ENCODE measurements at regions not wholly inside any gene's neighbourhood (a gene's known extent, or its start where the extent isn't known, plus 50 kb on each side); places are given as distances from the start of the nearest gene placed in this dataset.

GRCh38 chr5:96196407-96196806 lies 234.8 kb upstream of the ELL2 start:
- intact Hi-C loops (cut with DNase I) = no loop called here
- Histone ChIP-seq H3K4me1 (ENCODE audit: control insufficient read depth in 2 of 3, insufficient read depth in 2 of 3, low read depth in 1 of 3, low read length in 3 of 3) (peaks cover 0 to 14% (median 2%) of the 10 kb centered on the region in 3 donors), H3K27ac (ENCODE audit: low read depth in 2 of 2, low read length in 2 of 2) (no peak overlapping the region), H3K9me3 (ENCODE audit: control insufficient read depth in 2 of 3, insufficient read depth in 1 of 3, low read length in 3 of 3) (no peaks in the 10 kb centered on the region), H3K9ac (ENCODE audit: low read length in 3 of 3) (no peak overlapping the region), H3K27me3 (ENCODE audit: control insufficient read depth, insufficient read depth, low read length) (no peaks in the 10 kb centered on the region), H3K36me3 (ENCODE audit: control insufficient read depth in 2 of 3, insufficient read depth in 3 of 3, low read length in 3 of 3) (no peaks in the 10 kb centered on the region), H3K4me3 (ENCODE audit: low read length in 3 of 3) (no peak overlapping the region)
- FAIRE-seq = no peak
- no peak for TF ChIP-seq CTCF (IDR thresholded peaks at IDR 0.05; ENCODE audit: borderline replicate concordance, extremely low read depth, insufficient read depth)
- no peak for DNase-seq

GRCh38 chr5:96195123-96195522 lies 233.5 kb upstream of the ELL2 start:
- H3K27me3 ChIP-seq (ENCODE audit: control insufficient read depth, insufficient read depth, low read length) = no peaks in the 10 kb centered on the region
- H3K9ac ChIP-seq (ENCODE audit: low read length in 3 of 3) = no peak overlapping the region
- no peak overlapping the region for H3K4me3 ChIP-seq (ENCODE audit: low read length in 3 of 3)
- no peak overlapping the region for H3K27ac ChIP-seq (ENCODE audit: low read depth in 2 of 2, low read length in 2 of 2)
- no peak for TF ChIP-seq CTCF (IDR thresholded peaks at IDR 0.05; ENCODE audit: borderline replicate concordance, extremely low read depth, insufficient read depth)
- intact Hi-C loops (cut with DNase I) = no loop called here
- H3K4me1 ChIP-seq (ENCODE audit: control insufficient read depth in 2 of 3, insufficient read depth in 2 of 3, low read depth in 1 of 3, low read length in 3 of 3) = peaks cover 0 to 8% (median under 1%) of the 10 kb centered on the region in 3 donors
- H3K9me3 ChIP-seq (ENCODE audit: control insufficient read depth in 2 of 3, insufficient read depth in 1 of 3, low read length in 3 of 3) = no peaks in the 10 kb centered on the region
- H3K36me3 ChIP-seq (ENCODE audit: control insufficient read depth in 2 of 3, insufficient read depth in 3 of 3, low read length in 3 of 3) = no peaks in the 10 kb centered on the region
- DNase-seq (no peak), FAIRE-seq (no peak)

GRCh38 chr5:96194593-96194992 lies 232.9 kb upstream of the ELL2 start:
- Histone ChIP-seq H3K4me3 (ENCODE audit: low read length in 3 of 3) (no peak overlapping the region), H3K27me3 (ENCODE audit: control insufficient read depth, insufficient read depth, low read length) (no peaks in the 10 kb centered on the region), H3K9ac (ENCODE audit: low read length in 3 of 3) (no peak overlapping the region), H3K4me1 (ENCODE audit: control insufficient read depth in 2 of 3, insufficient read depth in 2 of 3, low read depth in 1 of 3, low read length in 3 of 3) (peaks cover 0 to 5% (median 0%) of the 10 kb centered on the region in 3 donors), H3K9me3 (ENCODE audit: control insufficient read depth in 2 of 3, insufficient read depth in 1 of 3, low read length in 3 of 3) (no peaks in the 10 kb centered on the region), H3K36me3 (ENCODE audit: control insufficient read depth in 2 of 3, insufficient read depth in 3 of 3, low read length in 3 of 3) (no peaks in the 10 kb centered on the region), H3K27ac (ENCODE audit: low read depth in 2 of 2, low read length in 2 of 2) (no peak overlapping the region)
- DNase-seq (no peak), FAIRE-seq (no peak)
- no peak for TF ChIP-seq CTCF (IDR thresholded peaks at IDR 0.05; ENCODE audit: borderline replicate concordance, extremely low read depth, insufficient read depth)
- intact Hi-C loops (cut with DNase I) = no loop called here

- no peaks in the 10 kb centered on the region for H3K9me3 ChIP-seq (ENCODE audit: control insufficient read depth in 2 of 3, insufficient read depth in 1 of 3, low read length in 3 of 3)
- intact Hi-C loops (cut with DNase I) = no loop called here
- H3K27ac ChIP-seq (ENCODE audit: low read depth in 2 of 2, low read length in 2 of 2) = no peak overlapping the region
- H3K4me1 ChIP-seq (ENCODE audit: control insufficient read depth in 2 of 3, insufficient read depth in 2 of 3, low read depth in 1 of 3, low read length in 3 of 3) = peaks cover 0 to 1% (median 0%) of the 10 kb centered on the region in 3 donors
- H3K27me3 ChIP-seq (ENCODE audit: control insufficient read depth, insufficient read depth, low read length) = no peaks in the 10 kb centered on the region
- no peak overlapping the region for H3K4me3 ChIP-seq (ENCODE audit: low read length in 3 of 3)
- FAIRE-seq (no peak), DNase-seq (no peak)
- H3K9ac ChIP-seq (ENCODE audit: low read length in 3 of 3) = no peak overlapping the region
- H3K36me3 ChIP-seq (ENCODE audit: control insufficient read depth in 2 of 3, insufficient read depth in 3 of 3, low read length in 3 of 3) = no peaks in the 10 kb centered on the region
- no peak for TF ChIP-seq CTCF (IDR thresholded peaks at IDR 0.05; ENCODE audit: borderline replicate concordance, extremely low read depth, insufficient read depth)
Observed at GRCh38 chr5:96193946-96194345, 232.3 kb upstream of the ELL2 start.
